Small intestine (tissue), 7 donors: ENCODE measurements at regions not wholly inside any gene's neighbourhood (a gene's known extent, or its start where the extent isn't known, plus 50 kb on each side); places are given as distances from the start of the nearest gene placed in this dataset.
"Not testable (repeated sequence)": the region's sequence is repeated elsewhere in the genome, so short reads cannot be mapped to it uniquely, and the experiment has no call there.

Experiments
- DNase-seq, 2 donors: peaks; one replicate each; pipeline versions ENCODE4 v3.0.0 to v3.0.0-alpha.2; 2013
- FAIRE-seq: peaks from 2 replicates; lab custom pipeline; 2012; peaks lifted over from hg19 to GRCh38; lab: Jason Lieb, UNC
- H3K27ac ChIP-seq, 3 donors: one replicate each; pipeline ENCODE4 v1.5.1; 2013; ENCODE audit warnings: low read length in 2 of 3, mild to moderate bottlenecking in 2 of 3, control low read depth in 1 of 3, inconsistent platforms in 1 of 3, low read depth in 1 of 3, moderate library complexity in 1 of 3
- H3K27me3 ChIP-seq, 3 donors: one replicate each; pipeline ENCODE4 v1.6.1; 2013; ENCODE audit warnings: low read length in 3 of 3, inconsistent platforms in 1 of 3; ENCODE audit not compliant: control insufficient read depth in 3 of 3, insufficient read depth in 3 of 3
- H3K36me3 ChIP-seq, 3 donors: one replicate each; pipeline ENCODE4 v1.6.1; 2013; ENCODE audit warnings: low read length in 3 of 3, inconsistent platforms in 1 of 3, low read depth in 1 of 3, mild to moderate bottlenecking in 1 of 3, moderate library complexity in 1 of 3; ENCODE audit not compliant: control insufficient read depth in 3 of 3, insufficient read depth in 2 of 3
- H3K4me1 ChIP-seq, 3 donors: one replicate each; pipeline ENCODE4 v1.6.1; 2013; ENCODE audit warnings: low read length in 2 of 3, inconsistent platforms in 1 of 3, low read depth in 1 of 3, mild to moderate bottlenecking in 1 of 3, moderate library complexity in 1 of 3; ENCODE audit not compliant: control insufficient read depth in 3 of 3, insufficient read depth in 2 of 3
- H3K4me3 ChIP-seq, 3 donors: one replicate each; pipeline ENCODE4 v1.5.1; 2013; ENCODE audit warnings: low read length in 3 of 3, control low read depth in 1 of 3, inconsistent platforms in 1 of 3, low read depth in 1 of 3, mild to moderate bottlenecking in 1 of 3, moderate library complexity in 1 of 3
- H3K9me3 ChIP-seq, 2 donors: one replicate each; pipeline ENCODE4 v1.6.1; 2013; ENCODE audit warnings: low read depth in 1 of 2, low read length in 1 of 2; ENCODE audit not compliant: control insufficient read depth in 2 of 2, insufficient read depth in 1 of 2
- WGBS, 3 donors: extraction: QIAGEN DNeasy Blood & Tissue Kit; methylation state at CpG; one replicate each; pipeline ENCODE4 v1.1.7; 2013; 5-methylcytosine and 5-hydroxymethylcytosine counted together
- donor health status: healthy with polysubstance abuse.
- donor health status: control.
- donor health status: control.
- donor health status: Bipolar disorder and iron deficiency.
- donor health status: healthy.

GRCh38 chr5:130955041-130955440 lies 210.0 kb downstream of the HINT1 start:
- Histone ChIP-seq H3K27me3 (no peaks in the 10 kb centered on the region), H3K4me1 (peaks cover 0 to 4% (median 0%) of the 10 kb centered on the region in 3 donors), H3K36me3 (no peaks in the 10 kb centered on the region), H3K9me3 (peaks cover 0 to 6% of the 10 kb centered on the region in 2 donors), H3K4me3 (no peak overlapping the region), H3K27ac (no peak overlapping the region)
- DNase-seq (no peak), FAIRE-seq (no peak)

- Histone ChIP-seq H3K4me3 (no peak overlapping the region), H3K9me3 (peaks cover 0 to 6% of the 10 kb centered on the region in 2 donors), H3K4me1 (peaks cover 0 to 4% (median 0%) of the 10 kb centered on the region in 3 donors), H3K27ac (no peak overlapping the region), H3K36me3 (no peaks in the 10 kb centered on the region), H3K27me3 (no peaks in the 10 kb centered on the region)
- DNase-seq = peak in 1 of 2 donors; percentile 4
- 46 to 80% (median 67%) methylated on average over 1 of the region's 1 CpG for WGBS, 3 donors
- no peak for FAIRE-seq
Measured at GRCh38 chr5:130954336-130954735, 210.7 kb downstream of the HINT1 start.

GRCh38 chr5:130939059-130939458 lies 226.0 kb downstream of the HINT1 start:
- Histone ChIP-seq H3K4me3 (no peak overlapping the region), H3K4me1 (no peaks in the 10 kb centered on the region), H3K36me3 (no peaks in the 10 kb centered on the region), H3K27ac (no peak overlapping the region), H3K27me3 (no peaks in the 10 kb centered on the region), H3K9me3 (no peaks in the 10 kb centered on the region)
- WGBS, 3 donors = 87 to 94% (median 88%) methylated on average over 3 of the region's 3 CpGs
- FAIRE-seq (no peak), DNase-seq (no peak)

DNA sequence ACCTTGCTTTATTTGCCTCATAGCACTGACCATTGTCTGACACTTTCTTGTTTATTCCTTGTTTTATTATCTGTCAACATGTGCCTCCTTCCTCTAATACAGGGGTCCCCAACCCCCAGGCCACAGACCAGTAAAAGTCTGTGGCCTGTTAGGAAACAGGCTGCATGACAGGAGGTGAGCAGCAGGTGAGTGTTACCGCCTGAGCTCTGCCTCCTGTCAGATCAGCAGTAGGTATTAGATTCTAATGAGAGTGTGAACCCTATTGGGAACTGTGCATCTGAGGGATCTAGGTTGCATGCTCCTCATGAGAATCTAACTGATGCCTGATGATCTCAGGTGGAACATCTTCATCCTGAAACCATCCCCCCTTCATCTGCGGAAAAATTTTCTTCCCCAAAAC lies 228.0 kb downstream of the HINT1 start:
- FAIRE-seq = no peak

GRCh38 chr5:130923543-130924124 lies 241.4 kb downstream of the HINT1 start:
- DNase-seq (no peak), FAIRE-seq (no peak)
- Histone ChIP-seq H3K36me3 (no peaks in the 10 kb centered on the region), H3K9me3 (no peaks in the 10 kb centered on the region), H3K27ac (no peak overlapping the region), H3K4me1 (no peaks in the 10 kb centered on the region), H3K27me3 (no peaks in the 10 kb centered on the region), H3K4me3 (no peak overlapping the region)
- WGBS, 3 donors = 76 to 86% (median 85%) methylated on average over 3 of the region's 3 CpGs

More for the DNA sequence above, 228.0 kb downstream of the HINT1 start:
- Histone ChIP-seq H3K27me3 (no peaks in the 10 kb centered on the region), H3K27ac (no peak overlapping the region), H3K36me3 (no peaks in the 10 kb centered on the region), H3K9me3 (no peaks in the 10 kb centered on the region), H3K4me1 (no peaks in the 10 kb centered on the region), H3K4me3 (no peak overlapping the region)
- 73 to 87% (median 84%) methylated on average over 2 of the region's 2 CpGs for WGBS, 3 donors
- DNase-seq = no peak

DNA sequence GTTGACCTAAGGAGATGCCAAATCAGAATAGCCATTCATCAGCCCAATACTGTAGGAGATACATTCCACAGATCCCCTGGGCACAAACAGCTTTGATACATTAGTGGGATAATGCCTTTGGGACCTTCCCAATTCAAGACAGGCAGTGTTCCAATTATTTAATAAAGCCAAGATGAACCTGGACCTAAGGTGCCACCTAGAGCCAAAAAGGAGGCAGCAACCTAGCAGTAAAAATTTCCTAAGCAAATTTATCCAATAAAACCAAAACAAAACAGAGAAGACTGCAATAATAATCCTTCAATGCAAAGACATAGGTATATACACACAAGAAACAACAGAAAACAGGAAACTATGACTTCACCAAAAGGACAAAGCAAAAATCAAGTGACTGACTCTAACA lies 253.0 kb downstream of the HINT1 start:
- no peaks in the 10 kb centered on the region for H3K27me3 ChIP-seq
- H3K27ac ChIP-seq = no peak overlapping the region
- FAIRE-seq (no peak), DNase-seq (peak in 1 of 2 donors; percentile 27)
- no peaks in the 10 kb centered on the region for H3K36me3 ChIP-seq
- H3K9me3 ChIP-seq = peaks cover 0 to 3% of the 10 kb centered on the region in 2 donors
- no peak overlapping the region for H3K4me3 ChIP-seq
- H3K4me1 ChIP-seq = no peaks in the 10 kb centered on the region

GRCh38 chr5:130908186-130908585 lies 256.9 kb downstream of the HINT1 start:
- WGBS, 3 donors = 74 to 85% (median 83%) methylated on average over 3 of the region's 3 CpGs

DNA sequence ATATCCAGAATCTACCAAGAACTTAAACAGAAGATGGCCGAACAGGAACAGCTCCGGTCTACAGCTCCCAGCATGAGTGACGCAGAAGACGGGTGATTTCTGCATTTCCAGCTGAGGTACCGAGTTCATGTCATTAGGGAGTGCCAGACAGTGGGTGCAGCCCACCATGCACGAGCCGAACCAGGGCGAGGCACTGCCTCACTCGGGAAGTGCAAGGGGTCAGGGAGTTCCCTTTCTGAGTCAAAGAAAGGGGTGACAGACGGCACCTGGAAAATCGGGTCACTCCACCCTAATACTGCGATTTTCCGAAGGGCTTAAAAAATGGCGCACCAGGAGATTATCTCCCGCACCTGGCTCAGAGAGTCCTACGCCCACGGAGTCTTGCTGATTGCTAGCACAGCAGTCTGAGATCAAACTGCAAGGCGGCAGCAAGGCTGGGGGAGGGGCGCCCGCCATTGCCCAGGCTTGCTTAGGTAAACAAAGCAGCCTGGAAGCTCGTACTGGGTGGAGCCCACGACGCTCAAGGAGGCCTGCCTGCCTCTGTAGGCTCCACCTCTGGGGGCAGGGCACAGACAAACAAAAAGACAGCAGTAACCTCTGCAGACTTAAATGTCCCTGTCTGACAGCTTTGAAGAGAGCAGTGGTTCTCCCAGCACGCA lies 267.4 kb downstream of the HINT1 start:
- Histone ChIP-seq H3K4me3 (peak overlapping the region in 2 of 3 donors; percentile 24 to 38), H3K27ac (peak overlapping the region in 2 of 3 donors; percentile 70 to 81)
- not testable (repeated sequence) for H3K4me1 ChIP-seq, H3K36me3 ChIP-seq, H3K27me3 ChIP-seq, FAIRE-seq, H3K9me3 ChIP-seq
- 21 to 71% (median 34%) methylated on average over 22 to 24 of the region's 24 CpGs for WGBS, 3 donors
- peak in 1 of 2 donors; percentile 75 for DNase-seq

More at GRCh38 chr5:130908186-130908585, 256.9 kb downstream of the HINT1 start:
- Histone ChIP-seq H3K27me3 (no peaks in the 10 kb centered on the region), H3K9me3 (peaks cover 0 to 3% of the 10 kb centered on the region in 2 donors), H3K4me1 (no peaks in the 10 kb centered on the region), H3K4me3 (no peak overlapping the region), H3K27ac (no peak overlapping the region), H3K36me3 (no peaks in the 10 kb centered on the region)
- DNase-seq (no peak), FAIRE-seq (no peak)
